BJ (cell line): ENCODE measurements at regions not wholly inside any gene's neighbourhood (a gene's known extent, or its start where the extent isn't known, plus 50 kb on each side); places are given as distances from the start of the nearest gene placed in this dataset.

Experiments
- CTCF ChIA-PET: fragments of 350-600 bp; formaldehyde crosslinking; extraction: SDS; loops from one replicate; lab custom pipeline; 2021; ENCODE audit warnings: antibody characterized with exemption, inconsistent platforms; lab: Yijun Ruan, JAX
- POLR2A ChIA-PET: fragments of 300-600 bp; sonication (Branson Sonifier 250); formaldehyde crosslinking; extraction: SDS; loops from one replicate; lab custom pipeline; 2021; ENCODE audit warnings: antibody characterized with exemption; lab: Charles Lee
- DNase-seq: peaks from one replicate; pipeline ENCODE4 v3.0.0-alpha.2; 2011; ENCODE audit warnings: low read depth
- H3K27me3 ChIP-seq: 2 replicates; pipeline ENCODE4 v1.6.0; 2011; ENCODE audit warnings: low read length; ENCODE audit not compliant: control insufficient read depth, insufficient read depth
- H3K36me3 ChIP-seq: 2 replicates; pipeline ENCODE4 v1.5.1; 2011; ENCODE audit warnings: low read length; ENCODE audit not compliant: control insufficient read depth, insufficient read depth
- H3K4me3 ChIP-seq: 2 replicates; pipeline ENCODE4 v1.5.1; 2011; ENCODE audit warnings: low read depth, mild to moderate bottlenecking, control low read depth, low read length
- TF ChIP-seq, protein P1 (sequence below): IDR thresholded peaks from 2 replicates; pipeline ENCODE4 v1.5.1; 2011; ENCODE audit warnings: low read depth, mild to moderate bottlenecking, control low read depth, inconsistent platforms, low read length, moderate library complexity; ENCODE audit not compliant: insufficient read depth

- no peak overlapping the region for H3K4me3 ChIP-seq
- ChIA-PET CTCF (no interaction called here), POLR2A (no interaction called here)
- H3K27me3 ChIP-seq = no peaks in the 10 kb centered on the region
- DNase-seq = no peak
- TF ChIP-seq, protein P1, sequence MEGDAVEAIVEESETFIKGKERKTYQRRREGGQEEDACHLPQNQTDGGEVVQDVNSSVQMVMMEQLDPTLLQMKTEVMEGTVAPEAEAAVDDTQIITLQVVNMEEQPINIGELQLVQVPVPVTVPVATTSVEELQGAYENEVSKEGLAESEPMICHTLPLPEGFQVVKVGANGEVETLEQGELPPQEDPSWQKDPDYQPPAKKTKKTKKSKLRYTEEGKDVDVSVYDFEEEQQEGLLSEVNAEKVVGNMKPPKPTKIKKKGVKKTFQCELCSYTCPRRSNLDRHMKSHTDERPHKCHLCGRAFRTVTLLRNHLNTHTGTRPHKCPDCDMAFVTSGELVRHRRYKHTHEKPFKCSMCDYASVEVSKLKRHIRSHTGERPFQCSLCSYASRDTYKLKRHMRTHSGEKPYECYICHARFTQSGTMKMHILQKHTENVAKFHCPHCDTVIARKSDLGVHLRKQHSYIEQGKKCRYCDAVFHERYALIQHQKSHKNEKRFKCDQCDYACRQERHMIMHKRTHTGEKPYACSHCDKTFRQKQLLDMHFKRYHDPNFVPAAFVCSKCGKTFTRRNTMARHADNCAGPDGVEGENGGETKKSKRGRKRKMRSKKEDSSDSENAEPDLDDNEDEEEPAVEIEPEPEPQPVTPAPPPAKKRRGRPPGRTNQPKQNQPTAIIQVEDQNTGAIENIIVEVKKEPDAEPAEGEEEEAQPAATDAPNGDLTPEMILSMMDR = no peak
- H3K36me3 ChIP-seq = no peaks in the 10 kb centered on the region
These were observed 714.6 kb upstream of the LRATD1 start for GRCh38 chr2:13917958-13918357.

- no peak for DNase-seq
- POLR2A ChIA-PET = no interaction called here
These were observed 712.5 kb upstream of the LRATD1 start for GRCh38 chr2:13919981-13920382.

DNA sequence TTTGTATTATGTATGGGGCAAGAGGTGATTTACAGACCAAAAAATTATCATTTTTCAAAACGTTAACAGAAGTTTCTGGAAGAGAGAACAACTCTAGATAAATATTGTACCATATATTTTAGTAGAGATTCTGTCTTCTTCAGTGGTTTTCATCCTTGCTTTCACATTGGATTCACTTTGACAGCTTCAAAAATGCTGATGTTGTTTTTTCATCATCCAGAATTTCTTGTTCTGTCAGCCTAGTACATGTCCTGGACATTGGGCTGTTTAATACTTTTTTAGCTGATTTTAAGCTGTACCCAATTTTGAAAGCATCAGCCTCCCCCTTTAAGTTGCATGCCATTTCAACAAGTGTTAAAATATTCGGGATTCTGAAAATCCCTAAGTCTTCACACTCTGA lies 711.3 kb upstream of the LRATD1 start:
- Histone ChIP-seq H3K36me3 (no peaks in the 10 kb centered on the region), H3K4me3 (no peak overlapping the region), H3K27me3 (no peaks in the 10 kb centered on the region)
- TF ChIP-seq, protein P1 = no peak
- ChIA-PET POLR2A (no interaction called here), CTCF (interaction anchor here (0.5 kb wide), 1 partner anchor 1331 kb away, joined by 3 read pairs; no protein-coding TSS in a partner anchor)
- no peak for DNase-seq

More at GRCh38 chr2:13919981-13920382, 712.5 kb upstream of the LRATD1 start:
- no peaks in the 10 kb centered on the region for H3K27me3 ChIP-seq
- no peaks in the 10 kb centered on the region for H3K36me3 ChIP-seq
- TF ChIP-seq, protein P1 = no peak
- H3K4me3 ChIP-seq = no peak overlapping the region
- CTCF ChIA-PET = no interaction called here

GRCh38 chr2:13923823-13924222 lies 708.7 kb upstream of the LRATD1 start:
- ChIA-PET CTCF (no interaction called here), POLR2A (no interaction called here)
- no peak for DNase-seq
- Histone ChIP-seq H3K27me3 (no peaks in the 10 kb centered on the region), H3K36me3 (no peaks in the 10 kb centered on the region), H3K4me3 (no peak overlapping the region)
- TF ChIP-seq, protein P1 = no peak

- TF ChIP-seq, protein P1 = no peak
- DNase-seq = no peak
- H3K36me3 ChIP-seq = no peaks in the 10 kb centered on the region
- no peak overlapping the region for H3K4me3 ChIP-seq
- POLR2A ChIA-PET = no interaction called here
- CTCF ChIA-PET = no interaction called here
- H3K27me3 ChIP-seq = no peaks in the 10 kb centered on the region
These were observed 690.4 kb upstream of the LRATD1 start for GRCh38 chr2:13942111-13942510.
